K562 (cell line): ENCODE measurements at regions not wholly inside any gene's neighbourhood (a gene's known extent, or its start where the extent isn't known, plus 50 kb on each side); places are given as distances from the start of the nearest gene placed in this dataset.

ENCODE experiments used
- ATAC-seq: fragments of 200-7000 bp; cut with Tn5 transposase; 3 replicates; pipeline ENCODE4 v1.9.1; 2020; ENCODE audit warnings: moderate library complexity
- BruUV-seq: library from RNA; stranded (reverse); fragments of 400-500 nt; replicated peaks from 2 replicates; lab custom pipeline; 2021; lab: Mats Ljungman, UMichigan
- CTCF ChIA-PET: fragments of 300-600 bp; formaldehyde crosslinking; extraction: SDS; loops from one replicate; lab custom pipeline; 2021; ENCODE audit warnings: low intra/inter-chr PET ratio; lab: Yijun Ruan, JAX
- POLR2A ChIA-PET: fragments of 300-600, 350-650 bp; sonication (Branson Sonifier 250); formaldehyde crosslinking; extraction: SDS; loops from one replicate; lab custom pipeline; 2021; ENCODE audit warnings: antibody characterized with exemption, inconsistent platforms; lab: Yijun Ruan, JAX
- DNase-seq, 4 experiments: peaks; one replicate each; pipeline versions ENCODE4 v3.0.0 to v3.0.0-alpha.2; 2011 to 2018; ENCODE audit warnings: low spot score in 3 of 4, mixed read lengths in 3 of 4; ENCODE audit errors: extremely low read depth in 1 of 4
- FAIRE-seq: peaks from 2 replicates; lab custom pipeline; 2011; peaks lifted over from hg19 to GRCh38; lab: Jason Lieb, UNC
- H2AFZ ChIP-seq: 2 replicates; pipeline ENCODE4 v1.6.0; 2011; ENCODE audit warnings: low read depth, low read length, control low read depth, inconsistent platforms
- H3K27ac ChIP-seq: fragments of 200-600 bp; 3 replicates; pipeline ENCODE4 v1.8.0; 2011; ENCODE audit warnings: low read depth, mild to moderate bottlenecking, control low read depth, inconsistent platforms, low read length, moderate library complexity, mixed read lengths; ENCODE audit errors: extremely low read depth
- H3K27me3 ChIP-seq, 2 experiments: fragments of 300-600 bp in 1 of 2; 2 replicates in 1 of 2; 3 replicates in 1 of 2; pipeline versions ENCODE4 v1.6.0 to v1.8.0; 2011; ENCODE audit warnings: inconsistent platforms in 2 of 2, low read length in 2 of 2, mild to moderate bottlenecking in 1 of 2, mixed read lengths in 1 of 2, moderate library complexity in 1 of 2; ENCODE audit not compliant: control insufficient read depth in 2 of 2, insufficient read depth in 2 of 2
- H3K36me3 ChIP-seq: fragments of 300-600 bp; 3 replicates; pipeline ENCODE4 v1.8.0; 2011; ENCODE audit warnings: mild to moderate bottlenecking, low read length, inconsistent platforms; ENCODE audit not compliant: control insufficient read depth, insufficient read depth
- H3K4me1 ChIP-seq, 2 experiments: fragments of 200-600 bp in 1 of 2; replicated peaks in 1 of 2; 2 replicates in 1 of 2; 3 replicates in 1 of 2; pipeline versions ENCODE4 v1.5.1 to v1.8.0; 2011; ENCODE audit warnings: inconsistent platforms in 2 of 2, low read length in 2 of 2, mild to moderate bottlenecking in 1 of 2, mixed read lengths in 1 of 2, moderate library complexity in 1 of 2; ENCODE audit not compliant: control insufficient read depth in 2 of 2, insufficient read depth in 2 of 2
- H3K4me2 ChIP-seq: 2 replicates; pipeline ENCODE4 v1.6.1; 2011; ENCODE audit warnings: low read length, control low read depth, inconsistent platforms, mixed read lengths; ENCODE audit not compliant: insufficient read depth
- H3K4me3 ChIP-seq: fragments of 200-600 bp; sonication (generic), shearing (Covaris generic); 2 replicates; pipeline ENCODE4 v1.5.1; 2016; ENCODE audit warnings: control low read depth, inconsistent platforms
- H3K79me2 ChIP-seq: fragments of 200-600 bp; 3 replicates; pipeline ENCODE4 v1.8.0; 2011; ENCODE audit warnings: low read length, inconsistent platforms; ENCODE audit not compliant: control insufficient read depth, insufficient read depth
- H3K9ac ChIP-seq, 2 experiments: 2 replicates each; pipeline versions ENCODE4 v1.6.0 to v1.6.1; 2011; ENCODE audit warnings: low read depth in 2 of 2, low read length in 2 of 2, control low read depth in 1 of 2, inconsistent platforms in 1 of 2, mild to moderate bottlenecking in 1 of 2, mixed read lengths in 1 of 2; ENCODE audit not compliant: insufficient read depth in 1 of 2
- H3K9me1 ChIP-seq: one replicate; pipeline ENCODE4 v1.6.0; 2011; ENCODE audit warnings: inconsistent platforms, mild to moderate bottlenecking, low read length, moderate library complexity; ENCODE audit not compliant: control insufficient read depth, insufficient read depth
- H3K9me3 ChIP-seq: replicated peaks from 2 replicates; pipeline ENCODE4 v1.5.1; 2011; ENCODE audit warnings: low read depth, low read length, inconsistent platforms; ENCODE audit not compliant: control insufficient read depth, insufficient read depth
- H4K20me1 ChIP-seq: replicated peaks from 2 replicates; pipeline ENCODE4 v1.6.1; 2011; ENCODE audit warnings: low read length, inconsistent platforms, mixed read lengths; ENCODE audit not compliant: control insufficient read depth, insufficient read depth
- ATF7 ChIP-seq: fragments of 450-650 bp; IDR thresholded peaks from 2 replicates; pipeline ENCODE4 v1.7.1; 2014; ENCODE audit warnings: mild to moderate bottlenecking, moderate library complexity
- ELF4 ChIP-seq: fragments of 450-650 bp; formaldehyde crosslinking; IDR thresholded peaks from 2 replicates; pipeline ENCODE4 v1.4.0; 2022; ENCODE audit warnings: missing genetic modification characterization
- MEIS2 ChIP-seq: fragments of 450-650 bp; IDR thresholded peaks from 2 replicates; pipeline ENCODE4 v1.6.1; 2014; ENCODE audit warnings: mild to moderate bottlenecking; ENCODE audit not compliant: partially characterized antibody
- NR2C2 ChIP-seq, 2 experiments: fragments of 200-800 bp in 1 of 2; sonication (Bioruptor generic) in 1 of 2; sonication (generic) in 1 of 2; formaldehyde crosslinking in 1 of 2; IDR thresholded peaks; 2 replicates each; pipeline versions ENCODE4 v1.6.1 to v1.8.0; 2016 to 2022; ENCODE audit warnings: mild to moderate bottlenecking in 1 of 2, missing compliant biosample characterization in 1 of 2, missing genetic modification characterization in 1 of 2, missing genetic modification reagents in 1 of 2
- POLR2G ChIP-seq: fragments of 200-400 bp; formaldehyde crosslinking; IDR thresholded peaks from 2 replicates; pipeline ENCODE4 v1.6.1; 2017; ENCODE audit warnings: low read depth, mild to moderate bottlenecking, antibody characterized with exemption, low read length, moderate library complexity
- SRSF3 ChIP-seq: fragments of 200-400 bp; formaldehyde crosslinking; IDR thresholded peaks from 2 replicates; pipeline ENCODE4 v1.6.1; 2016; ENCODE audit warnings: mild to moderate bottlenecking, low read length, moderate library complexity; ENCODE audit not compliant: insufficient read depth
- WHSC1 ChIP-seq: IDR thresholded peaks from one replicate; pipeline ENCODE4 v1.6.1; 2012; ENCODE audit warnings: low read length, control low read depth, inconsistent platforms
- ZC3H4 ChIP-seq: sonication (generic); formaldehyde crosslinking; IDR thresholded peaks from 2 replicates; pipeline ENCODE4 v1.9.0; 2021; ENCODE audit warnings: missing genetic modification reagents, borderline replicate concordance
- ZNF3 ChIP-seq: fragments of 250-450 bp; sonication (Bioruptor Pico); IDR thresholded peaks from 2 replicates; pipeline ENCODE4 v1.5.0; 2021; ENCODE audit warnings: mild to moderate bottlenecking, moderate library complexity
- ZNF444 ChIP-seq: fragments of 250-450 bp; sonication (Bioruptor Pico); IDR thresholded peaks from 2 replicates; pipeline ENCODE4 v1.4.0; 2020; ENCODE audit warnings: mild to moderate bottlenecking, moderate library complexity
- ZNF785 ChIP-seq: fragments of 250-450 bp; sonication (Bioruptor Pico); IDR thresholded peaks from 2 replicates; pipeline ENCODE4 v1.4.0; 2020; ENCODE audit warnings: mild to moderate bottlenecking
- WGBS: fragments of 100-300 bp; shearing (Covaris generic); methylation state at CpG from one replicate; pipeline ENCODE4 v1.1.6; 2016; ENCODE audit warnings: low coverage, mixed read lengths; ENCODE audit not compliant: insufficient coverage; ENCODE audit errors: missing lambda C conversion rate; 5-methylcytosine and 5-hydroxymethylcytosine counted together
- in situ Hi-C: fragments of 300-500 bp; cut with MboI; formaldehyde crosslinking; loops from 4 replicates; pipeline ENCODE4 v1.15.0; 2018; ENCODE audit warnings: inconsistent platforms, mixed read lengths
- intact Hi-C: fragments of 100-400 bp; cut with micrococcal nuclease; formaldehyde crosslinking; loops from 2 replicates; pipeline ENCODE4 v1.14.2; 2022
- TF ChIP-seq, protein P1 (sequence below): fragments of 450-650 bp; formaldehyde crosslinking; IDR thresholded peaks from 2 replicates; pipeline ENCODE4 v1.4.0; 2022; ENCODE audit warnings: mild to moderate bottlenecking, moderate library complexity
- TF ChIP-seq, protein P2 (sequence below): fragments of 450-650 bp; IDR thresholded peaks from 2 replicates; pipeline ENCODE4 v1.6.1; 2017; ENCODE audit warnings: mild to moderate bottlenecking, moderate library complexity
- TF ChIP-seq, protein P3 (sequence below): fragments of 250-450 bp; sonication (Bioruptor Pico); IDR thresholded peaks from 2 replicates; pipeline ENCODE4 v1.9.0; 2021; ENCODE audit warnings: mild to moderate bottlenecking, inconsistent platforms
- TF ChIP-seq, protein P4 (sequence below): IDR thresholded peaks from 2 replicates; pipeline ENCODE4 v1.6.1; 2012; ENCODE audit warnings: low read depth, low read length, improper control_type of control experiment, borderline replicate concordance

DNA sequence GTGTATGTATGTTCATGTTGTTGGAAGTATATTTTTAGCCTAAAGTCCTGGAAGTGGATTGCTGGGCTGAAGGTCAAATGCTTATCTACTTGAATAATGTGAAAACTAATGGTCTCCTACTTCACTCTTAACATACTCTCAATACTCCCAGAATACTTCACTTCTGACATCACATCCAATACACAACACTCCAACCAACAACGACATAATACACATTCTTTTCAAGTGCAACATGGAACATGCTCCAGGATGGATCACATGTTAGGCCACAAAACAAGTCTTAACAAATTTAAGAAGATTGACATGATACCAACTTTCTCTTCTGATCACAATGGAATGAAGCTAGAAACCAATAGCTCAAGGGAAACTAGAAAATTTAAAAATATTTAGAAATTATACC, 126.9 kb upstream of the ADCY1 start (continued):
- no peak for TF ChIP-seq ZC3H4 (CRISPR knock-in tag)
- TF ChIP-seq ZNF785 (CRISPR knock-in tag): no peak
- no peak for TF ChIP-seq ZNF444 (CRISPR knock-in tag)
- no peak for TF ChIP-seq MEIS2
- TF ChIP-seq, protein P1, sequence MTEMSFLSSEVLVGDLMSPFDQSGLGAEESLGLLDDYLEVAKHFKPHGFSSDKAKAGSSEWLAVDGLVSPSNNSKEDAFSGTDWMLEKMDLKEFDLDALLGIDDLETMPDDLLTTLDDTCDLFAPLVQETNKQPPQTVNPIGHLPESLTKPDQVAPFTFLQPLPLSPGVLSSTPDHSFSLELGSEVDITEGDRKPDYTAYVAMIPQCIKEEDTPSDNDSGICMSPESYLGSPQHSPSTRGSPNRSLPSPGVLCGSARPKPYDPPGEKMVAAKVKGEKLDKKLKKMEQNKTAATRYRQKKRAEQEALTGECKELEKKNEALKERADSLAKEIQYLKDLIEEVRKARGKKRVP (CRISPR knock-in tag): no peak
- TF ChIP-seq, all 486 proteins: peak for 0

DNA sequence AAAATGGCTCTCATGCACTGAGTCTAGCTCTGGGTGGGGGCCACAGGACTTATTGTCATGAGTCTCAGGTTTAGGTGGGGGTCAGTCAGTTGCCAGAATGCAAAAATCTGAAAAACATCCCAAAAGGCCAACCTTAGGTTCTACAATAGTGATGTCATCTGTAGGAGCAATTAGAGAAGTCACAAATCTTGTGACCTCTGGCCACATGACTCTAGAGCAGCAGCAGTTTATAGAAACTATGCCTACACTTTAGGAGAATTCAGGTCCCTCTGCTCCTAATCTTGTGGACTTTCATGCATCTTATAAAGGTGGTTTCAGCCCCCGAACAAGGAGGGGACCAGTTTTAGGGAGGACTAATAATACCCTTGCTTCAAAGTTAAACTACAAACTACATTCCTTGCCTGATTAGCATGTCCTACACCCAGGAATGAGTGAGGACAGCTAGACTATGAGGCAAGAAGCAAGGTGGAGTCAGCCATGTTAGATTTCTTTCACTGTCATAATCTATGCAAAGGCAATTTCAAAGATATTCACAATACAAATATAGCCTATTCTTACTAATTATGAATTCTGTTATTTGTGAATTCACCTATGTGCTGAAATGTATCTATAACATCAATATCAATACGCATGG, 123.5 kb upstream of the ADCY1 start:
- no peaks in the 10 kb centered on the region for H4K20me1 ChIP-seq
- H3K9ac ChIP-seq: no peak overlapping the region
- 0% methylated on average over 2 of the region's 2 CpGs for WGBS
- no peaks in the 10 kb centered on the region for H3K79me2 ChIP-seq
- H2AFZ ChIP-seq: no peak overlapping the region
- ChIA-PET CTCF (no interaction called here), POLR2A (no interaction called here)
- peaks cover 0 to 2% of the 10 kb centered on the region in 2 experiments; a peak in 1 of 5 replicates for H3K4me1 ChIP-seq
- H3K9me1 ChIP-seq: no peaks in the 10 kb centered on the region
- no peak overlapping the region for H3K4me3 ChIP-seq
- intact Hi-C loops: no loop called here
- ATAC-seq (no peak), DNase-seq (no peak), FAIRE-seq (no peak)
- in situ Hi-C loops: no loop called here
- no peak overlapping the region for H3K27ac ChIP-seq
- H3K9me3 ChIP-seq: no peaks in the 10 kb centered on the region
- no peaks in the 10 kb centered on the region for H3K36me3 ChIP-seq
- H3K27me3 ChIP-seq: no peaks in the 10 kb centered on the region; a peak in 1 of 5 replicates
- H3K4me2 ChIP-seq: no peak overlapping the region
- no TSS peak for BruUV-seq
- TF ChIP-seq ZNF3 (no peak), WHSC1 (no peak), NR2C2 (CRISPR knock-in tag; IDR thresholded peaks at IDR 0.05) (no peak), NR2C2 (tag; IDR thresholded peaks at IDR 0.05) (peak; percentile 49), SRSF3 (no peak), POLR2G (no peak), ELF4 (CRISPR knock-in tag) (no peak), ATF7 (peak; percentile 46; the same call in 1 of the 2 replicates)
- TF ChIP-seq, protein P2, sequence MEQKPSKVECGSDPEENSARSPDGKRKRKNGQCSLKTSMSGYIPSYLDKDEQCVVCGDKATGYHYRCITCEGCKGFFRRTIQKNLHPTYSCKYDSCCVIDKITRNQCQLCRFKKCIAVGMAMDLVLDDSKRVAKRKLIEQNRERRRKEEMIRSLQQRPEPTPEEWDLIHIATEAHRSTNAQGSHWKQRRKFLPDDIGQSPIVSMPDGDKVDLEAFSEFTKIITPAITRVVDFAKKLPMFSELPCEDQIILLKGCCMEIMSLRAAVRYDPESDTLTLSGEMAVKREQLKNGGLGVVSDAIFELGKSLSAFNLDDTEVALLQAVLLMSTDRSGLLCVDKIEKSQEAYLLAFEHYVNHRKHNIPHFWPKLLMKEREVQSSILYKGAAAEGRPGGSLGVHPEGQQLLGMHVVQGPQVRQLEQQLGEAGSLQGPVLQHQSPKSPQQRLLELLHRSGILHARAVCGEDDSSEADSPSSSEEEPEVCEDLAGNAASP: no peak
- TF ChIP-seq, protein P3, sequence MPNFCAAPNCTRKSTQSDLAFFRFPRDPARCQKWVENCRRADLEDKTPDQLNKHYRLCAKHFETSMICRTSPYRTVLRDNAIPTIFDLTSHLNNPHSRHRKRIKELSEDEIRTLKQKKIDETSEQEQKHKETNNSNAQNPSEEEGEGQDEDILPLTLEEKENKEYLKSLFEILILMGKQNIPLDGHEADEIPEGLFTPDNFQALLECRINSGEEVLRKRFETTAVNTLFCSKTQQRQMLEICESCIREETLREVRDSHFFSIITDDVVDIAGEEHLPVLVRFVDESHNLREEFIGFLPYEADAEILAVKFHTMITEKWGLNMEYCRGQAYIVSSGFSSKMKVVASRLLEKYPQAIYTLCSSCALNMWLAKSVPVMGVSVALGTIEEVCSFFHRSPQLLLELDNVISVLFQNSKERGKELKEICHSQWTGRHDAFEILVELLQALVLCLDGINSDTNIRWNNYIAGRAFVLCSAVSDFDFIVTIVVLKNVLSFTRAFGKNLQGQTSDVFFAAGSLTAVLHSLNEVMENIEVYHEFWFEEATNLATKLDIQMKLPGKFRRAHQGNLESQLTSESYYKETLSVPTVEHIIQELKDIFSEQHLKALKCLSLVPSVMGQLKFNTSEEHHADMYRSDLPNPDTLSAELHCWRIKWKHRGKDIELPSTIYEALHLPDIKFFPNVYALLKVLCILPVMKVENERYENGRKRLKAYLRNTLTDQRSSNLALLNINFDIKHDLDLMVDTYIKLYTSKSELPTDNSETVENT (CRISPR knock-in tag): no peak
- TF ChIP-seq, protein P4, sequence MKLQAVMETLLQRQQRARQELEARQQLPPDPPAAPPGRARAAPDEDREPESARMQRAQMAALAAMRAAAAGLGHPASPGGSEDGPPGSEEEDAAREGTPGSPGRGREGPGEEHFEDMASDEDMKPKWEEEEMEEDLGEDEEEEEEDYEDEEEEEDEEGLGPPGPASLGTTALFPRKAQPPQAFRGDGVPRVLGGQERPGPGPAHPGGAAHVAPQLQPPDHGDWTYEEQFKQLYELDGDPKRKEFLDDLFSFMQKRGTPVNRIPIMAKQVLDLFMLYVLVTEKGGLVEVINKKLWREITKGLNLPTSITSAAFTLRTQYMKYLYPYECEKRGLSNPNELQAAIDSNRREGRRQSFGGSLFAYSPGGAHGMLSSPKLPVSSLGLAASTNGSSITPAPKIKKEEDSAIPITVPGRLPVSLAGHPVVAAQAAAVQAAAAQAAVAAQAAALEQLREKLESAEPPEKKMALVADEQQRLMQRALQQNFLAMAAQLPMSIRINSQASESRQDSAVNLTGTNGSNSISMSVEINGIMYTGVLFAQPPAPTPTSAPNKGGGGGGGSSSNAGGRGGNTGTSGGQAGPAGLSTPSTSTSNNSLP: no peak
